ENCODE measurements at regions not wholly inside any gene's neighbourhood (a gene's known extent, or its start where the extent isn't known, plus 50 kb on each side); places are given as distances from the start of the nearest gene placed in this dataset.
A peak's percentile ranks its signal among the peaks of the same experiment; 100 is the strongest.

GRCh38 chr15:39296955-39297354, 283.9 kb upstream of the THBS1 start:
- no peaks in the 10 kb centered on the region for H3K27me3 ChIP-seq
- H3K9me3 ChIP-seq = no peaks in the 10 kb centered on the region
- no peak for DNase-seq
- no peak overlapping the region for H3K4me3 ChIP-seq
- no peak overlapping the region for H3K27ac ChIP-seq
- no peaks in the 10 kb centered on the region for H3K4me1 ChIP-seq
- intact Hi-C loops (cut with DNase I; ENCODE audit: low total_unique reads) = no loop called here
- TF ChIP-seq EP300 (IDR thresholded peaks at IDR 0.05; ENCODE audit: low read depth) = no peak
- no peak for TF ChIP-seq POLR2A (IDR thresholded peaks at IDR 0.05)
- no peak for TF ChIP-seq CTCF (IDR thresholded peaks at IDR 0.05)
- TF ChIP-seq POLR2AphosphoS5 (IDR thresholded peaks at IDR 0.05) = no peak
- in situ Hi-C loops (cut with MboI; ENCODE audit: low pct_ligation_motif_present in 1 of 4, low pct_unique_long_range_greater_than_20kb in 1 of 4, low sequenced_read_pairs in 3 of 4) = no loop called here
- H3K36me3 ChIP-seq = no peaks in the 10 kb centered on the region
- WGBS, 2 donors (ENCODE audit: low coverage in 1 of 2) = 45 to 80% methylated on average over 1 of the region's 1 CpG

GRCh38 chr15:39298271-39298962, 282.5 kb upstream of the THBS1 start:
- DNase-seq = no peak
- no peak overlapping the region for H3K4me3 ChIP-seq
- no peak overlapping the region for H3K27ac ChIP-seq
- in situ Hi-C loops (cut with MboI; ENCODE audit: low pct_ligation_motif_present in 1 of 4, low pct_unique_long_range_greater_than_20kb in 1 of 4, low sequenced_read_pairs in 3 of 4) (no loop called here), intact Hi-C loops (cut with DNase I; ENCODE audit: low total_unique reads) (no loop called here)
- H3K9me3 ChIP-seq = no peaks in the 10 kb centered on the region
- H3K36me3 ChIP-seq = no peaks in the 10 kb centered on the region
- H3K4me1 ChIP-seq = no peaks in the 10 kb centered on the region
- TF ChIP-seq EP300 (IDR thresholded peaks at IDR 0.05; ENCODE audit: low read depth) = no peak
- TF ChIP-seq POLR2AphosphoS5 (IDR thresholded peaks at IDR 0.05) = no peak
- no peak for TF ChIP-seq CTCF (IDR thresholded peaks at IDR 0.05)
- no peak for TF ChIP-seq POLR2A (IDR thresholded peaks at IDR 0.05)
- no peaks in the 10 kb centered on the region for H3K27me3 ChIP-seq
- 84 to 92% methylated on average over 4 of the region's 4 CpGs for WGBS, 2 donors (ENCODE audit: low coverage in 1 of 2)

- peak overlapping the region in 1 of 4 donors; percentile 13 for H3K27ac ChIP-seq
- DNase-seq = no peak
- in situ Hi-C loops (cut with MboI; ENCODE audit: low pct_ligation_motif_present in 1 of 4, low pct_unique_long_range_greater_than_20kb in 1 of 4, low sequenced_read_pairs in 3 of 4) = loop anchor here in 2 of 4 donors (10.0 to 25.0 kb wide), 2 partner anchors 275 to 487 kb away; no protein-coding TSS in a partner anchor
These were observed 281.2 kb upstream of the THBS1 start for GRCh38 chr15:39299486-39300267.

More at GRCh38 chr15:39299486-39300267, 281.2 kb upstream of the THBS1 start:
- H3K36me3 ChIP-seq = no peaks in the 10 kb centered on the region
- intact Hi-C loops (cut with DNase I; ENCODE audit: low total_unique reads) = no loop called here
- no peaks in the 10 kb centered on the region for H3K9me3 ChIP-seq
- H3K4me3 ChIP-seq = no peak overlapping the region
- H3K27me3 ChIP-seq = no peaks in the 10 kb centered on the region
- WGBS, 2 donors (ENCODE audit: low coverage in 1 of 2) = 71 to 84% methylated on average over 1 of the region's 1 CpG
- TF ChIP-seq CTCF (IDR thresholded peaks at IDR 0.05) (no peak), EP300 (IDR thresholded peaks at IDR 0.05; ENCODE audit: low read depth) (no peak), POLR2AphosphoS5 (IDR thresholded peaks at IDR 0.05) (no peak)
- no peaks in the 10 kb centered on the region for H3K4me1 ChIP-seq

Data from transverse colon (tissue), 4 donors.